ENCODE measurements at regions not wholly inside any gene's neighbourhood (a gene's known extent, or its start where the extent isn't known, plus 50 kb on each side); places are given as distances from the start of the nearest gene placed in this dataset.

DNA sequence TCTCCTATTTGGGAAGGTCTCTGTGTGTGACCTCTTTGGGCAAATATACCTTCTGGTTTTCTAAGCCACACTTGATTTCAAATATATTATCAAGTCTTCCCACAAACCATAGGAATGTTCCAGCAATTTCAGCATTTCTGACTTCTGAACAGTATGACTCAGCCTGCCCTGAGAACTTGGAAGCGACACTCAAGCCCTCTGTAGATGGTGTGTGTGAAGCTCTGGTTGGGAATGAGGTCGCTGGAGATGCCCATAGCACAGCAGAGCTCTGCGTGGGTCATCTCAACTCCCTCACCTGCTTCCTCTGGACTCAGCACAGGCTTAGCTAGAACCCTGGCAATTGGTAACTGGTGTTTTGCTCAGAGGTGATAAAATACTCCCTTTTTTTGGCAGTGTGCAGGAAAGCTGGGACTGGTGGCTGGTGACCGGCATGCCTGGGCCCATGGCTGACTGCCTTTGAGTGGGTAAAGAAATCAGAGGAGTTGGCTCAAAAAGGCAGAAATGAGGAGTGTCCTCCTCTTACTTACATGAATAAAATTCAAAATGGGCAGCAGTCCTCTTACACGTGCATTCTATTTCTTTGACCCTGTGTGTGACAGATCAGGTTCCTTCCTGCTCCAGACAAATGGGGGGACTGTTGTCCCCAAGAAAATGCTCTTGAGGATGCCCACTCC lies 87.5 kb upstream of the NRP1 start:
- Histone ChIP-seq H4K91ac (replicated peaks; ENCODE audit: insufficient read length, low read length) (no peak overlapping the region), H3K9me3 (ENCODE audit: insufficient read depth in 2 of 2, low read depth in 1 of 2, low read length in 1 of 2) (no peaks in the 10 kb centered on the region), H3K27me3 (replicated peaks in 1 of 4; ENCODE audit: control insufficient read depth in 3 of 4, extremely low read depth in 1 of 4, insufficient read depth in 3 of 4, low read length in 3 of 4) (no peaks in the 10 kb centered on the region), H3K4me2 (ENCODE audit: insufficient read depth in 1 of 2, low read depth in 2 of 2, low read length in 2 of 2) (no peak overlapping the region), H3K4me1 (replicated peaks in 1 of 4; ENCODE audit: control insufficient read depth in 3 of 4, insufficient read depth in 4 of 4, low read length in 3 of 4) (peaks cover 0 to 6% (median 2%) of the 10 kb centered on the region in 4 experiments; a peak in 2 of 7 replicates), H3K36me3 (ENCODE audit: control insufficient read depth in 2 of 4, insufficient read depth in 4 of 4, low read length in 3 of 4) (no peaks in the 10 kb centered on the region), H3K79me2 (ENCODE audit: control insufficient read depth in 1 of 2, insufficient read depth in 2 of 2, low read length in 2 of 2) (no peaks in the 10 kb centered on the region), H3K18ac (ENCODE audit: extremely low read depth, low read length) (no peak overlapping the region; the same call in 1 of the 2 replicates), H3K23me2 (ENCODE audit: low read depth, low read length) (no peaks in the 10 kb centered on the region), H3K56ac (replicated peaks; ENCODE audit: insufficient read length, low read depth, low read length) (no peak overlapping the region), H2BK5ac (ENCODE audit: low read depth, low read length) (no peak overlapping the region), H3K4ac (replicated peaks; ENCODE audit: insufficient read length, low read depth, low read length) (no peak overlapping the region), H2BK12ac (ENCODE audit: low read depth, low read length) (0 out of 2 replicates have a peak overlapping the region, but pooled peaks have one; percentile 1), H3K9ac (replicated peaks in 1 of 4; ENCODE audit: extremely low read depth in 1 of 4, low read depth in 3 of 4, low read length in 3 of 4) (no peak overlapping the region), H4K20me1 (replicated peaks in 1 of 2; ENCODE audit: control insufficient read depth in 1 of 2, insufficient read depth in 2 of 2, low read length in 2 of 2) (no peaks in the 10 kb centered on the region), H2BK120ac (replicated peaks; ENCODE audit: low read depth, low read length) (no peak overlapping the region), H3K14ac (ENCODE audit: insufficient read length) (no peak overlapping the region), H2AK5ac (ENCODE audit: low read depth, low read length) (no peak overlapping the region), H3K23ac (ENCODE audit: insufficient read length) (no peak overlapping the region), H3K27ac (ENCODE audit: low read depth, low read length) (no peak overlapping the region), H3K79me1 (ENCODE audit: low read depth, low read length) (no peaks in the 10 kb centered on the region), H3K4me3 (ENCODE audit: extremely low read depth in 1 of 4, insufficient read depth in 2 of 4, low read depth in 3 of 4, low read length in 4 of 4) (no peak overlapping the region), H4K5ac (ENCODE audit: insufficient read length, low read depth, low read length) (no peak overlapping the region), H4K8ac (ENCODE audit: extremely low read depth, insufficient read depth, low read length) (no peak overlapping the region), H2BK15ac (ENCODE audit: low read length) (peak overlapping the region; percentile 72; the same call in 1 of the 2 replicates), H2BK20ac (ENCODE audit: low read length) (peak overlapping the region; percentile 48; the same call in 1 of the 2 replicates), H2AFZ (ENCODE audit: low read length) (no peak overlapping the region; the same call in 1 of the 2 replicates)
- TF ChIP-seq GTF2F1 (IDR thresholded peaks at IDR 0.05; ENCODE audit: borderline replicate concordance, low read depth, low read length) (no peak), EZH2 (IDR thresholded peaks at IDR 0.05; ENCODE audit: low read depth, low read length, severe bottlenecking) (no peak), SP4 (IDR thresholded peaks at IDR 0.05; ENCODE audit: low read length) (no peak), FOSL1 (IDR thresholded peaks at IDR 0.05; ENCODE audit: insufficient read depth, low read depth, low read length) (no peak), CBX8 (IDR thresholded peaks at IDR 0.05; ENCODE audit: borderline replicate concordance, low read depth, low read length) (no peak), EGR1 (IDR thresholded peaks at IDR 0.05; ENCODE audit: borderline replicate concordance, low read depth, low read length) (no peak), CHD2 (IDR thresholded peaks at IDR 0.05; ENCODE audit: low read length) (no peak), CBX5 (IDR thresholded peaks at IDR 0.05; ENCODE audit: low read depth, low read length) (no peak), RAD21 (IDR thresholded peaks at IDR 0.05 in 1 of 2, conservative IDR thresholded peaks at IDR 0.05 in 1 of 2; ENCODE audit: low read depth in 2 of 2, low read length in 2 of 2) (no peak), ASH2L (IDR thresholded peaks at IDR 0.05; ENCODE audit: low read length) (no peak), CHD1 (IDR thresholded peaks at IDR 0.05; ENCODE audit: low read depth, low read length) (no peak)
- TF ChIP-seq, protein P1, sequence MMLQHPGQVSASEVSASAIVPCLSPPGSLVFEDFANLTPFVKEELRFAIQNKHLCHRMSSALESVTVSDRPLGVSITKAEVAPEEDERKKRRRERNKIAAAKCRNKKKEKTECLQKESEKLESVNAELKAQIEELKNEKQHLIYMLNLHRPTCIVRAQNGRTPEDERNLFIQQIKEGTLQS (IDR thresholded peaks at IDR 0.05; ENCODE audit: insufficient read depth, low read depth, low read length) = no peak
- ChIA-PET CTCF (ENCODE audit: partially characterized antibody) (no interaction called here), POLR2A (ENCODE audit: partially characterized antibody) (no interaction called here)
- DNase-seq (ENCODE audit: low read depth in 1 of 2, low spot score in 2 of 2) = no peak
- FAIRE-seq = no peak
- 97% methylated on average over 5 of the region's 5 CpGs; no CpG with 5 or more reads in 1 of the 2 experiments for WGBS, 2 experiments (ENCODE audit: extremely low coverage in 1 of 2, insufficient coverage in 1 of 2, insufficient read length in 1 of 2, insufficient replicate concordance in 2 of 2, low coverage in 1 of 2, low lambda C conversion rate in 2 of 2, missing lambda C conversion rate in 1 of 2)

Measured in H1 (cell line).